ENCODE measurements at regions not wholly inside any gene's neighbourhood (a gene's known extent, or its start where the extent isn't known, plus 50 kb on each side); places are given as distances from the start of the nearest gene placed in this dataset.
A peak's percentile ranks its signal among the peaks of the same experiment; 100 is the strongest.

GRCh38 chr14:29233188-29233587 is 466.6 kb downstream of the FOXG1 start:
- ATAC-seq, result no peak

GRCh38 chr14:29235991-29236390 is 469.4 kb downstream of the FOXG1 start:
- no peak for DNase-seq
- intact Hi-C loops (cut with DNase I), result no loop called here

More at GRCh38 chr14:29233188-29233587, 466.6 kb downstream of the FOXG1 start:
- DNase-seq, result no peak
- intact Hi-C loops (cut with DNase I), result no loop called here

GRCh38 chr14:29236401-29236800 is 469.8 kb downstream of the FOXG1 start:
- DNase-seq (no peak), ATAC-seq (no peak)
- intact Hi-C loops (cut with DNase I), result no loop called here

More at GRCh38 chr14:29235991-29236390, 469.4 kb downstream of the FOXG1 start:
- ATAC-seq, result no peak

- ATAC-seq (no peak), DNase-seq (no peak)
- intact Hi-C loops (cut with DNase I), result no loop called here
These were observed 470.3 kb downstream of the FOXG1 start for GRCh38 chr14:29236848-29237247.

GRCh38 chr14:29240066-29240465 is 473.5 kb downstream of the FOXG1 start:
- intact Hi-C loops (cut with DNase I), result no loop called here
- ATAC-seq (no peak), DNase-seq (no peak)

- intact Hi-C loops (cut with DNase I), result no loop called here
- ATAC-seq, result peak in 1 of 2 donors; percentile 72
- no peak for DNase-seq
These were observed 476.5 kb downstream of the FOXG1 start for GRCh38 chr14:29242755-29243754.

GRCh38 chr14:29255692-29256091 is 489.1 kb downstream of the FOXG1 start:
- intact Hi-C loops (cut with DNase I), result no loop called here

GRCh38 chr14:29262979-29263378 is 496.4 kb downstream of the FOXG1 start:
- no peak for DNase-seq
- intact Hi-C loops (cut with DNase I), result no loop called here

More at GRCh38 chr14:29255692-29256091, 489.1 kb downstream of the FOXG1 start:
- ATAC-seq (no peak), DNase-seq (no peak)

GRCh38 chr14:29264865-29265264 is 498.3 kb downstream of the FOXG1 start:
- ATAC-seq (no peak), DNase-seq (no peak)
- intact Hi-C loops (cut with DNase I), result no loop called here

More at GRCh38 chr14:29262979-29263378, 496.4 kb downstream of the FOXG1 start:
- no peak for ATAC-seq

GRCh38 chr14:29265852-29266251 is 499.3 kb downstream of the FOXG1 start:
- DNase-seq, result no peak
- intact Hi-C loops (cut with DNase I), result no loop called here
- no peak for ATAC-seq

- DNase-seq (no peak), ATAC-seq (no peak)
- intact Hi-C loops (cut with DNase I), result no loop called here
These were observed 505.1 kb downstream of the FOXG1 start for GRCh38 chr14:29271669-29272068.

- no peak for ATAC-seq
- intact Hi-C loops (cut with DNase I), result no loop called here
These were observed 506.9 kb downstream of the FOXG1 start for GRCh38 chr14:29273513-29273912.

GRCh38 chr14:29274890-29275596 is 508.5 kb downstream of the FOXG1 start:
- ATAC-seq (no peak), DNase-seq (no peak)
- intact Hi-C loops (cut with DNase I), result no loop called here

More at GRCh38 chr14:29273513-29273912, 506.9 kb downstream of the FOXG1 start:
- no peak for DNase-seq

GRCh38 chr14:29278301-29279263 is 512.0 kb downstream of the FOXG1 start:
- ATAC-seq (no peak), DNase-seq (no peak)
- intact Hi-C loops (cut with DNase I), result no loop called here

- DNase-seq, result no peak
- intact Hi-C loops (cut with DNase I), result no loop called here
- no peak for ATAC-seq
These were observed 515.6 kb downstream of the FOXG1 start for GRCh38 chr14:29282169-29282568.

GRCh38 chr14:29290441-29290840 is 523.9 kb downstream of the FOXG1 start:
- DNase-seq, result no peak
- no peak for ATAC-seq
- intact Hi-C loops (cut with DNase I), result no loop called here

GRCh38 chr14:29299372-29299771 is 532.8 kb downstream of the FOXG1 start:
- no peak for ATAC-seq
- no peak for DNase-seq
- intact Hi-C loops (cut with DNase I), result no loop called here

GRCh38 chr14:29301571-29301970 is 535.0 kb downstream of the FOXG1 start:
- ATAC-seq (no peak), DNase-seq (no peak)
- intact Hi-C loops (cut with DNase I), result no loop called here

GRCh38 chr14:29310210-29310609 is 543.6 kb downstream of the FOXG1 start:
- intact Hi-C loops (cut with DNase I), result no loop called here
- DNase-seq (no peak), ATAC-seq (no peak)

All from left cardiac atrium (tissue), 4 donors.